Endothelial cell of umbilical vein (primary cell): ENCODE measurements at regions not wholly inside any gene's neighbourhood (a gene's known extent, or its start where the extent isn't known, plus 50 kb on each side); places are given as distances from the start of the nearest gene placed in this dataset.

Source experiments
- BruUV-seq: library from RNA; stranded (reverse); fragments of 400-500 nt; replicated peaks from 2 replicates; lab custom pipeline; 2021; lab: Mats Ljungman, UMichigan
- CTCF ChIA-PET: fragments of 300-600, 350-600 bp; sonication (Branson Sonifier 250); formaldehyde crosslinking; loops from one replicate; lab custom pipeline; 2021; ENCODE audit warnings: antibody characterized with exemption, inconsistent platforms; lab: Charles Lee
- POLR2A ChIA-PET: fragments of 300-600, 350-600 bp; sonication (Branson Sonifier 250); formaldehyde crosslinking; loops from one replicate; lab custom pipeline; 2021; ENCODE audit warnings: antibody characterized with exemption, inconsistent platforms; lab: Charles Lee
- DNase-seq: peaks from one replicate; pipeline ENCODE4 v3.0.0-alpha.2; 2011; ENCODE audit warnings: low read depth, low spot score
- FAIRE-seq: peaks from 2 replicates; lab custom pipeline; 2011; peaks lifted over from hg19 to GRCh38; lab: Jason Lieb, UNC
- H2AFZ ChIP-seq: 2 replicates; pipeline ENCODE4 v1.6.0; 2012; ENCODE audit warnings: low read depth, low read length, control low read depth, inconsistent platforms
- H3K27ac ChIP-seq: 2 replicates; pipeline ENCODE4 v1.5.1; 2011; ENCODE audit warnings: low read depth, mild to moderate bottlenecking, control low read depth, low read length, moderate library complexity; ENCODE audit not compliant: insufficient read depth
- H3K27me3 ChIP-seq, 2 experiments: 2 replicates each; pipeline versions ENCODE4 v1.6.0 to v1.6.1; 2011; ENCODE audit warnings: low read length in 2 of 2, mixed read lengths in 1 of 2; ENCODE audit not compliant: control insufficient read depth in 2 of 2, insufficient read depth in 2 of 2
- H3K36me3 ChIP-seq, 2 experiments: 2 replicates in 1 of 2; 3 replicates in 1 of 2; pipeline ENCODE4 v1.5.1; 2011; ENCODE audit warnings: low read length in 2 of 2, mild to moderate bottlenecking in 1 of 2, moderate library complexity in 1 of 2; ENCODE audit not compliant: control insufficient read depth in 2 of 2, insufficient read depth in 2 of 2; ENCODE audit errors: extremely low read depth in 1 of 2
- H3K4me1 ChIP-seq: 3 replicates; pipeline ENCODE4 v1.5.1; 2011; ENCODE audit warnings: mild to moderate bottlenecking, low read length; ENCODE audit not compliant: control insufficient read depth, insufficient read depth; ENCODE audit errors: extremely low read depth
- H3K4me2 ChIP-seq: 2 replicates; pipeline ENCODE4 v1.6.1; 2011; ENCODE audit warnings: low read length, control low read depth, mixed read lengths; ENCODE audit not compliant: insufficient read depth
- H3K4me3 ChIP-seq, 3 experiments: fragments of 200-600 bp in 1 of 3; sonication (generic), shearing (Covaris generic) in 1 of 3; replicated peaks in 1 of 3; 2 replicates each; pipeline ENCODE4 v1.5.1; 2011 to 2016; ENCODE audit warnings: control low read depth in 3 of 3, low read length in 3 of 3, mild to moderate bottlenecking in 2 of 3, inconsistent platforms in 1 of 3, low read depth in 1 of 3, moderate library complexity in 1 of 3; ENCODE audit not compliant: insufficient read depth in 1 of 3
- H3K79me2 ChIP-seq: 2 replicates; pipeline ENCODE4 v1.6.0; 2012; ENCODE audit warnings: low read length, inconsistent platforms; ENCODE audit not compliant: control insufficient read depth, insufficient read depth
- H3K9ac ChIP-seq: replicated peaks from 2 replicates; pipeline ENCODE3; 2011; ENCODE audit warnings: low read length, control low read depth; ENCODE audit not compliant: insufficient read depth; ENCODE audit errors: extremely low read depth
- H3K9me1 ChIP-seq: replicated peaks from 3 replicates; pipeline ENCODE4 v1.6.0; 2011; ENCODE audit warnings: mild to moderate bottlenecking, low read length; ENCODE audit not compliant: control insufficient read depth, insufficient read depth; ENCODE audit errors: extremely low read depth
- H3K9me3 ChIP-seq: replicated peaks from 2 replicates; pipeline ENCODE4 v1.5.1; 2012; ENCODE audit warnings: low read length, inconsistent platforms; ENCODE audit not compliant: control insufficient read depth, insufficient read depth
- H4K20me1 ChIP-seq: replicated peaks from 2 replicates; pipeline ENCODE3; 2011; ENCODE audit warnings: mild to moderate bottlenecking, low read length; ENCODE audit not compliant: control insufficient read depth, insufficient read depth; ENCODE audit errors: extremely low read depth
- CTCF ChIP-seq, 2 donors: IDR thresholded peaks; 1 replicate in 1 of 2; 2 replicates in 1 of 2; pipeline ENCODE4 v1.5.1; 2011; ENCODE audit warnings: low read length in 2 of 2, mild to moderate bottlenecking in 2 of 2, moderate library complexity in 2 of 2, control low read depth in 1 of 2, inconsistent platforms in 1 of 2, low read depth in 1 of 2; ENCODE audit not compliant: insufficient read depth in 1 of 2; ENCODE audit errors: extremely low read depth in 1 of 2
- EZH2 ChIP-seq: IDR thresholded peaks from 2 replicates; pipeline ENCODE4 v1.6.1; 2012; ENCODE audit warnings: borderline replicate concordance, low read depth, mild to moderate bottlenecking, moderate library complexity, low read length, inconsistent platforms; ENCODE audit not compliant: severe bottlenecking
- FOS ChIP-seq: IDR thresholded peaks from 2 replicates; pipeline ENCODE4 v1.6.1; 2011; ENCODE audit warnings: mild to moderate bottlenecking, low read length, moderate library complexity, borderline replicate concordance; ENCODE audit not compliant: insufficient read depth
- GATA2 ChIP-seq: IDR thresholded peaks from 2 replicates; pipeline ENCODE4 v1.7.0; 2011; ENCODE audit warnings: low read depth, mild to moderate bottlenecking, moderate library complexity, mixed read lengths, low read length; ENCODE audit not compliant: insufficient read length, insufficient read depth
- JUN ChIP-seq: IDR thresholded peaks from 2 replicates; pipeline ENCODE4 v1.6.1; 2011; ENCODE audit warnings: borderline replicate concordance, low read depth; ENCODE audit not compliant: insufficient read length, insufficient read depth
- MAX ChIP-seq: IDR thresholded peaks from 2 replicates; pipeline ENCODE4 v1.6.1; 2011; ENCODE audit not compliant: insufficient read depth, insufficient read length
- MYC ChIP-seq: IDR thresholded peaks from one replicate; pipeline ENCODE4 v1.6.1; 2011; ENCODE audit warnings: mild to moderate bottlenecking, low read depth, low read length
- POLR2A ChIP-seq: IDR thresholded peaks from 2 replicates; pipeline ENCODE4 v1.6.1; 2012; ENCODE audit warnings: low read depth, mild to moderate bottlenecking, control low read depth, low read length
- POLR2AphosphoS5 ChIP-seq: IDR thresholded peaks from 2 replicates; pipeline ENCODE4 v1.6.1; 2012; ENCODE audit warnings: low read depth, mild to moderate bottlenecking, control low read depth, low read length, moderate library complexity; ENCODE audit not compliant: insufficient read depth
- dilution Hi-C: fragments of 300-500 bp; cut with MboI; formaldehyde crosslinking; loops from one replicate; pipeline ENCODE4 v1.15.0; 2019; ENCODE audit warnings: low sequenced_read_pairs; ENCODE audit not compliant: extremely low pct_ligation_motif_present
- intact Hi-C: fragments of 100-400 bp; cut with micrococcal nuclease; formaldehyde crosslinking; loops from one replicate; pipeline ENCODE4 v1.10.0; 2022

- no peak overlapping the region for H2AFZ ChIP-seq
- H3K27me3 ChIP-seq: no peaks in the 10 kb centered on the region
- DNase-seq (no peak), FAIRE-seq (no peak)
- no peaks in the 10 kb centered on the region for H3K79me2 ChIP-seq
- H3K4me1 ChIP-seq: no peaks in the 10 kb centered on the region
- no peak overlapping the region for H3K9ac ChIP-seq
- ChIA-PET CTCF (interaction anchor here (0.7 to 2.2 kb wide), 5 partner anchors 15 to 215 kb away, joined by 3 to 6 read pairs (median 4); no protein-coding TSS in a partner anchor), POLR2A (no interaction called here)
- no peak for TF ChIP-seq EZH2
- TF ChIP-seq CTCF (IDR thresholded peaks at IDR 0.05; ENCODE audit: extremely low read depth in 1 of 2, insufficient read depth in 1 of 2, low read depth in 1 of 2, low read length in 2 of 2): peak; percentile 9 to 14
- no TSS peak for BruUV-seq
- H3K9me1 ChIP-seq: no peaks in the 10 kb centered on the region
- H3K36me3 ChIP-seq: no peaks in the 10 kb centered on the region
- intact Hi-C loops (loop anchor here (10.0 kb wide), 1 partner anchor 565 kb away; no protein-coding TSS in a partner anchor), dilution Hi-C loops (no loop called here)
- no peak overlapping the region for H3K27ac ChIP-seq
- no peaks in the 10 kb centered on the region for H4K20me1 ChIP-seq
- no peak overlapping the region for H3K4me2 ChIP-seq
- H3K9me3 ChIP-seq: no peaks in the 10 kb centered on the region
- no peak overlapping the region for H3K4me3 ChIP-seq
These were observed 62.1 kb upstream of the PRSS58 start for GRCh38 chr7:142319970-142320369.

GRCh38 chr7:142314281-142314680 is 56.4 kb upstream of the PRSS58 start:
- H3K9ac ChIP-seq: no peak overlapping the region
- no peaks in the 10 kb centered on the region for H3K9me1 ChIP-seq
- no peaks in the 10 kb centered on the region for H4K20me1 ChIP-seq
- FAIRE-seq: no peak
- BruUV-seq: no TSS peak
- no peak overlapping the region for H2AFZ ChIP-seq
- intact Hi-C loops (no loop called here), dilution Hi-C loops (no loop called here)
- H3K79me2 ChIP-seq: no peaks in the 10 kb centered on the region
- ChIA-PET POLR2A (no interaction called here), CTCF (interaction anchor here (0.7 to 1.3 kb wide), 2 partner anchors 9 to 24 kb away, joined by 3 to 5 read pairs; no protein-coding TSS in a partner anchor)
- H3K4me1 ChIP-seq: no peaks in the 10 kb centered on the region
- TF ChIP-seq MYC (no peak), MAX (no peak), POLR2AphosphoS5 (no peak), EZH2 (no peak), GATA2 (no peak), POLR2A (no peak), FOS (no peak), CTCF (IDR thresholded peaks at IDR 0.05; ENCODE audit: extremely low read depth in 1 of 2, insufficient read depth in 1 of 2, low read depth in 1 of 2, low read length in 2 of 2) (no peak), JUN (no peak)
- no peaks in the 10 kb centered on the region for H3K36me3 ChIP-seq
- no peaks in the 10 kb centered on the region for H3K27me3 ChIP-seq
- DNase-seq: no peak
- H3K4me3 ChIP-seq: no peak overlapping the region
- no peak overlapping the region for H3K4me2 ChIP-seq
- H3K9me3 ChIP-seq: no peaks in the 10 kb centered on the region
- H3K27ac ChIP-seq: no peak overlapping the region
